AG04450 (cell line): ENCODE measurements at regions not wholly inside any gene's neighbourhood (a gene's known extent, or its start where the extent isn't known, plus 50 kb on each side); places are given as distances from the start of the nearest gene placed in this dataset.

ENCODE experiments used
- CTCF ChIA-PET: fragments of 300-600, 350-600 bp; formaldehyde crosslinking; extraction: SDS; loops from one replicate; lab custom pipeline; 2022; ENCODE audit warnings: antibody characterized with exemption, inconsistent platforms; lab: Charles Lee
- POLR2A ChIA-PET: fragments of 350-600 bp; formaldehyde crosslinking; extraction: SDS; loops from one replicate; lab custom pipeline; 2021; ENCODE audit warnings: antibody characterized with exemption, inconsistent platforms; lab: Yijun Ruan, JAX
- DNase-seq: peaks from one replicate; pipeline ENCODE4 v3.0.0-alpha.2; 2011; ENCODE audit warnings: low read depth, low spot score
- H3K27ac ChIP-seq: one replicate; pipeline ENCODE4 v1.5.1; 2012; ENCODE audit warnings: low read depth, low read length, control low read depth
- H3K27me3 ChIP-seq: one replicate; pipeline ENCODE4 v1.6.0; 2012; ENCODE audit warnings: low read length; ENCODE audit not compliant: control insufficient read depth, insufficient read depth
- H3K4me3 ChIP-seq: 2 replicates; pipeline ENCODE4 v1.5.1; 2011; ENCODE audit warnings: mild to moderate bottlenecking, low read depth, low read length, control low read depth
- H3K9me3 ChIP-seq: 2 replicates; pipeline ENCODE4 v1.5.1; 2012; ENCODE audit warnings: low read length; ENCODE audit not compliant: control insufficient read depth, insufficient read depth
- CTCF ChIP-seq: IDR thresholded peaks from 2 replicates; pipeline ENCODE4 v1.5.1; 2011; ENCODE audit warnings: low read depth, low read length, control low read depth, inconsistent platforms

- DNase-seq, result no peak
- no peak overlapping the region for H3K27ac ChIP-seq
- no peak for TF ChIP-seq CTCF
- no peaks in the 10 kb centered on the region for H3K9me3 ChIP-seq
- H3K4me3 ChIP-seq, result no peak overlapping the region
- no peaks in the 10 kb centered on the region for H3K27me3 ChIP-seq
- CTCF ChIA-PET, result no interaction called here
- POLR2A ChIA-PET, result no interaction called here
Observed at GRCh38 chr1:30147188-30147587, 576.2 kb downstream of the MATN1 start.

- H3K4me3 ChIP-seq, result no peak overlapping the region
- no peak for TF ChIP-seq CTCF
- no peaks in the 10 kb centered on the region for H3K9me3 ChIP-seq
- ChIA-PET CTCF (no interaction called here), POLR2A (no interaction called here)
- no peak overlapping the region for H3K27ac ChIP-seq
- H3K27me3 ChIP-seq, result no peaks in the 10 kb centered on the region
- DNase-seq, result no peak
Observed at GRCh38 chr1:30146448-30146847, 576.9 kb downstream of the MATN1 start.

DNA sequence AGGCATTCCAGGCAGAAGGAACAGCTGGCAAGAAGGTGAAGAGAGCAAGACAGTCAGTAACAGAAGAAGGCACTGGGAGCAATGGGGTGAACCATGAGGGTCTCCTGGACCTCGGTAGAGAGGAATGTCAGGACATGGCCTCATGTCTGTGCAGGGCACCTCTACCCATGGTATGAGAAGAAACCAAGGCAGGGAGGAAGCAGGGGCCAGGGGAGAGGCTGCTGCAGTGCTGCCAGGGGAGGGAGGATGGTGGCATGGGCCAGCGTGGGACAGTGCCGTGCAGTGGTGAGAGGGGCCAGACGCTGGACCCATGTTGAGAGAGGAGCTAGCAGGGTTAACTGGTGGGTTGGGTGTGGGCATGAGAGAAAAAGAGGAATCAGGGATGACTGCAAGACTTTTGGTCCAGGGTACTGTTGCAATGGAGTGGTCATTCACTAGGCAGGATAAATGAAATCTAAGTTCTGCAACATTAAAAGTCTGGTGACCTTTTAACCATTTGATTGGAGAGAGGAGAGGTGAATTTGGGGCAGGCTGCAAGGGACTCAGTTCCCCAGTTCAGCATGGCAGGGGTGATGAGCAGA, 577.6 kb downstream of the MATN1 start:
- ChIA-PET POLR2A (no interaction called here), CTCF (no interaction called here)
- Histone ChIP-seq H3K27me3 (no peaks in the 10 kb centered on the region), H3K9me3 (no peaks in the 10 kb centered on the region), H3K27ac (no peak overlapping the region), H3K4me3 (no peak overlapping the region)
- no peak for TF ChIP-seq CTCF
- DNase-seq, result no peak

GRCh38 chr1:30144831-30145230, 578.6 kb downstream of the MATN1 start:
- Histone ChIP-seq H3K27ac (no peak overlapping the region), H3K9me3 (no peaks in the 10 kb centered on the region), H3K27me3 (no peaks in the 10 kb centered on the region), H3K4me3 (no peak overlapping the region)
- ChIA-PET CTCF (no interaction called here), POLR2A (no interaction called here)
- DNase-seq, result no peak
- TF ChIP-seq CTCF, result no peak

DNA sequence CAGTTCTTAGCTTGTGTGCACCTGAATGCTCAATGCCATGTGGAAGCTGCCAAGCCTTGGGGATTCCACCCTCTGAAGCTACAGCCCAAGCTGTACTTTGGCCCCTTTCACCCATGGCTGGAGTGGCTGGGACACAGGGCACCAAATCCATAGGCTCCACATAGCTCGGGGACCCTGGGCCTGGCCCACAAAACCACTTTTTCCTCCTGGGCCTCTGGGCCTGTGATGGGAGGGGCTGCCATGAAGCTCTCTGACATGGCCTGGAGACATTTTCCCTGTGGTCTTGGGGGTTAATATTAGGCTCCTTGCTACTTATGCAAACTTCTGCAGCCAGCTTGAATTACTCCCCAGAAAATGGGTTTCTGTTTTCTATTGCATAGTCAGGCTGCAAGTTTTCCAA, 579.9 kb downstream of the MATN1 start:
- no peak overlapping the region for H3K27ac ChIP-seq
- DNase-seq, result no peak
- no peak overlapping the region for H3K4me3 ChIP-seq
- no peaks in the 10 kb centered on the region for H3K9me3 ChIP-seq
- ChIA-PET POLR2A (no interaction called here), CTCF (no interaction called here)
- no peak for TF ChIP-seq CTCF
- no peaks in the 10 kb centered on the region for H3K27me3 ChIP-seq
